ENCODE measurements at regions not wholly inside any gene's neighbourhood (a gene's known extent, or its start where the extent isn't known, plus 50 kb on each side); places are given as distances from the start of the nearest gene placed in this dataset.

GRCh38 chrX:141301017-141301416 is 58.7 kb upstream of the SPANXC start (continued):
- no peak for TF ChIP-seq ZNF701 (tag by site-specific recombination; IDR thresholded peaks at IDR 0.05)
- no peak for TF ChIP-seq ZNF791 (tag by site-specific recombination; IDR thresholded peaks at IDR 0.05)
- TF ChIP-seq ZNF658 (tag by site-specific recombination; IDR thresholded peaks at IDR 0.05) = no peak

All from HEK293 (cell line).